HEK293 (cell line): ENCODE measurements at regions not wholly inside any gene's neighbourhood (a gene's known extent, or its start where the extent isn't known, plus 50 kb on each side); places are given as distances from the start of the nearest gene placed in this dataset.

Experiments
- HIC1 ChIP-seq: fragments of 450-650 bp; formaldehyde crosslinking; IDR thresholded peaks from 2 replicates; pipeline ENCODE4 v1.5.1; 2016; ENCODE audit warnings: missing biosample characterization, missing genetic modification characterization
- PATZ1 ChIP-seq: fragments of 450-650 bp; formaldehyde crosslinking; IDR thresholded peaks from 2 replicates; pipeline ENCODE4 v1.5.1; 2016; ENCODE audit warnings: missing biosample characterization, missing genetic modification characterization
- PBX3 ChIP-seq: sonication (generic); formaldehyde crosslinking; IDR thresholded peaks from 2 replicates; pipeline ENCODE4 v1.8.1; 2022; ENCODE audit warnings: mild to moderate bottlenecking, moderate library complexity, missing genetic modification reagents
- ZNF16 ChIP-seq: fragments of 450-650 bp; formaldehyde crosslinking; IDR thresholded peaks from 2 replicates; pipeline ENCODE4 v1.5.1; 2016; ENCODE audit warnings: low read depth, missing biosample characterization, missing genetic modification characterization
- ZNF274 ChIP-seq, 2 experiments: fragments of 200-500 bp in 1 of 2; fragments of 450-650 bp in 1 of 2; sonication (Bioruptor generic) in 1 of 2; formaldehyde crosslinking in 1 of 2; IDR thresholded peaks; 2 replicates each; pipeline versions ENCODE4 v1.5.1 to v1.6.1; 2014 to 2016; ENCODE audit warnings: borderline replicate concordance in 1 of 2, inconsistent platforms in 1 of 2, low read length in 1 of 2, missing biosample characterization in 1 of 2, missing genetic modification characterization in 1 of 2
- ZNF555 ChIP-seq: fragments of 450-650 bp; formaldehyde crosslinking; conservative IDR thresholded peaks from 2 replicates; pipeline ENCODE4 v1.5.1; 2017; ENCODE audit warnings: missing biosample characterization, mild to moderate bottlenecking, missing genetic modification characterization, inconsistent platforms
- ZNF639 ChIP-seq: fragments of 450-650 bp; formaldehyde crosslinking; IDR thresholded peaks from 2 replicates; pipeline ENCODE4 v1.5.1; 2016; ENCODE audit warnings: missing biosample characterization, missing genetic modification characterization
- TF ChIP-seq, protein P1 (sequence below): fragments of 450-650 bp; formaldehyde crosslinking; IDR thresholded peaks from 2 replicates; pipeline ENCODE4 v1.5.1; 2016; ENCODE audit warnings: missing biosample characterization, missing genetic modification characterization
- TF ChIP-seq, protein P2 (sequence below): fragments of 450-650 bp; formaldehyde crosslinking; IDR thresholded peaks from 2 replicates; pipeline ENCODE4 v1.5.1; 2016; ENCODE audit warnings: missing biosample characterization, missing genetic modification characterization

DNA sequence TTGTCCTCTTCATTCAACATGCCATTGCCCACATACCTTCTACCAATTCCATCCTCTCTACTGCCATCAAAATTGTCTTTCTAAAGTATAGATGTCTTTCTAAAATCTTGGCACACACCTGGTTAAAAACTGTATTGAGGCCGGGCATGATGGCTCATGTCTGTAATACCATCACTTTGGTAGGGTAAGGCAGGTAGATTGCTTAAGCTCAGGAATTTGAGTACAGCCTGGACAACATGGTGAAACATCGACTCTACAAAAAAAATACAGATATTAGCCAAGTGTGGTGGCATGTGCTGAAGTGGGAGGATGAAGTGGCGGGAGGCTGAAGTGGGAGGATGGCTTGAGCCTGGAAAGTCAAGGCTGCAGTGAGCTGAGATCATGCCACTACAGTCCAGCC is 412.1 kb downstream of the TMEM38B start:
- TF ChIP-seq HIC1 (tag by site-specific recombination): no peak
- TF ChIP-seq, protein P1, sequence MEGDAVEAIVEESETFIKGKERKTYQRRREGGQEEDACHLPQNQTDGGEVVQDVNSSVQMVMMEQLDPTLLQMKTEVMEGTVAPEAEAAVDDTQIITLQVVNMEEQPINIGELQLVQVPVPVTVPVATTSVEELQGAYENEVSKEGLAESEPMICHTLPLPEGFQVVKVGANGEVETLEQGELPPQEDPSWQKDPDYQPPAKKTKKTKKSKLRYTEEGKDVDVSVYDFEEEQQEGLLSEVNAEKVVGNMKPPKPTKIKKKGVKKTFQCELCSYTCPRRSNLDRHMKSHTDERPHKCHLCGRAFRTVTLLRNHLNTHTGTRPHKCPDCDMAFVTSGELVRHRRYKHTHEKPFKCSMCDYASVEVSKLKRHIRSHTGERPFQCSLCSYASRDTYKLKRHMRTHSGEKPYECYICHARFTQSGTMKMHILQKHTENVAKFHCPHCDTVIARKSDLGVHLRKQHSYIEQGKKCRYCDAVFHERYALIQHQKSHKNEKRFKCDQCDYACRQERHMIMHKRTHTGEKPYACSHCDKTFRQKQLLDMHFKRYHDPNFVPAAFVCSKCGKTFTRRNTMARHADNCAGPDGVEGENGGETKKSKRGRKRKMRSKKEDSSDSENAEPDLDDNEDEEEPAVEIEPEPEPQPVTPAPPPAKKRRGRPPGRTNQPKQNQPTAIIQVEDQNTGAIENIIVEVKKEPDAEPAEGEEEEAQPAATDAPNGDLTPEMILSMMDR (tag by site-specific recombination): no peak
- no peak for TF ChIP-seq ZNF274 (IDR thresholded peaks at IDR 0.05; ENCODE audit: low read length)
- no peak for TF ChIP-seq ZNF274 (tag by site-specific recombination; IDR thresholded peaks at IDR 0.05; ENCODE audit: borderline replicate concordance)
- TF ChIP-seq ZNF639: no peak
- no peak for TF ChIP-seq ZNF555 (tag by site-specific recombination)
- no peak for TF ChIP-seq PBX3
- TF ChIP-seq, protein P2, sequence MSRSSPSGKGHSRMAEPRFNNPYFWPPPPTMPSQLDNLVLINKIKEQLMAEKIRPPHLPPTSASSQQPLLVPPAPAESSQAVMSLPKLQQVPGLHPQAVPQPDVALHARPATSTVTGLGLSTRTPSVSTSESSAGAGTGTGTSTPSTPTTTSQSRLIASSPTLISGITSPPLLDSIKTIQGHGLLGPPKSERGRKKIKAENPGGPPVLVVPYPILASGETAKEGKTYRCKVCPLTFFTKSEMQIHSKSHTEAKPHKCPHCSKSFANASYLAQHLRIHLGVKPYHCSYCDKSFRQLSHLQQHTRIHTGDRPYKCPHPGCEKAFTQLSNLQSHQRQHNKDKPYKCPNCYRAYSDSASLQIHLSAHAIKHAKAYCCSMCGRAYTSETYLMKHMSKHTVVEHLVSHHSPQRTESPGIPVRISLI (tag by site-specific recombination): no peak
- no peak for TF ChIP-seq ZNF16 (tag by site-specific recombination)
- no peak for TF ChIP-seq PATZ1 (tag by site-specific recombination)
